ENCODE measurements at regions not wholly inside any gene's neighbourhood (a gene's known extent, or its start where the extent isn't known, plus 50 kb on each side); places are given as distances from the start of the nearest gene placed in this dataset.

GRCh38 chr22:27024982-27025381 lies 367.6 kb downstream of the MIAT start (continued):
- no peak for TF ChIP-seq CSRNP3 (CRISPR knock-in tag; IDR thresholded peaks at IDR 0.05)

GRCh38 chr22:27028093-27028492 lies 370.7 kb downstream of the MIAT start:
- TF ChIP-seq GLIS3 (CRISPR knock-in tag; IDR thresholded peaks at IDR 0.05), result no peak
- no peak for TF ChIP-seq ARNTL (CRISPR knock-in tag; IDR thresholded peaks at IDR 0.05; ENCODE audit: borderline replicate concordance, low read depth)
- no peak for TF ChIP-seq ZNF565 (CRISPR knock-in tag; conservative IDR thresholded peaks at IDR 0.05; ENCODE audit: low read depth)
- ATAC-seq, result no peak

- no peak for ATAC-seq
- no peak for TF ChIP-seq ZNF70 (CRISPR knock-in tag; IDR thresholded peaks at IDR 0.05)
- TF ChIP-seq ESRRG (CRISPR knock-in tag; IDR thresholded peaks at IDR 0.05), result no peak
- TF ChIP-seq BACH2 (CRISPR knock-in tag; IDR thresholded peaks at IDR 0.05; ENCODE audit: borderline replicate concordance), result no peak
- no peak for TF ChIP-seq ZNF8 (CRISPR knock-in tag; IDR thresholded peaks at IDR 0.05)
- TF ChIP-seq ZFP30 (CRISPR knock-in tag; IDR thresholded peaks at IDR 0.05), result no peak
- TF ChIP-seq PATZ1 (CRISPR knock-in tag; IDR thresholded peaks at IDR 0.05; ENCODE audit: borderline replicate concordance), result no peak
- no peak for TF ChIP-seq ZC3H10 (CRISPR knock-in tag; IDR thresholded peaks at IDR 0.05)
- no peak for TF ChIP-seq TSHZ2 (CRISPR knock-in tag; IDR thresholded peaks at IDR 0.05)
- TF ChIP-seq GLIS3 (CRISPR knock-in tag; IDR thresholded peaks at IDR 0.05), result no peak
- TF ChIP-seq CREB5 (CRISPR knock-in tag; IDR thresholded peaks at IDR 0.05; ENCODE audit: low read depth), result no peak
- no peak for TF ChIP-seq OSR1 (CRISPR knock-in tag; IDR thresholded peaks at IDR 0.05)
- TF ChIP-seq SNAI2 (CRISPR knock-in tag; IDR thresholded peaks at IDR 0.05), result no peak
- no peak for TF ChIP-seq PPARA (CRISPR knock-in tag; IDR thresholded peaks at IDR 0.05; ENCODE audit: borderline replicate concordance)
- no peak for TF ChIP-seq RARB (CRISPR knock-in tag; IDR thresholded peaks at IDR 0.05)
- no peak for TF ChIP-seq ISL1 (CRISPR knock-in tag; IDR thresholded peaks at IDR 0.05)
- TF ChIP-seq TCF4 (CRISPR knock-in tag; IDR thresholded peaks at IDR 0.05; ENCODE audit: borderline replicate concordance), result no peak
- TF ChIP-seq ARNTL (CRISPR knock-in tag; IDR thresholded peaks at IDR 0.05; ENCODE audit: borderline replicate concordance, low read depth), result no peak
- TF ChIP-seq TOX (CRISPR knock-in tag; IDR thresholded peaks at IDR 0.05; ENCODE audit: borderline replicate concordance), result no peak
- no peak for TF ChIP-seq ZFP3 (CRISPR knock-in tag; IDR thresholded peaks at IDR 0.05)
These were observed 372.3 kb downstream of the MIAT start for GRCh38 chr22:27029584-27030130.

GRCh38 chr22:27032091-27032761 lies 374.8 kb downstream of the MIAT start:
- no peak for TF ChIP-seq CSDC2 (CRISPR knock-in tag; IDR thresholded peaks at IDR 0.05)
- no peak for TF ChIP-seq PPARA (CRISPR knock-in tag; IDR thresholded peaks at IDR 0.05; ENCODE audit: borderline replicate concordance)
- no peak for TF ChIP-seq ZNF70 (CRISPR knock-in tag; IDR thresholded peaks at IDR 0.05)
- no peak for TF ChIP-seq ZFP3 (CRISPR knock-in tag; IDR thresholded peaks at IDR 0.05)
- no peak for TF ChIP-seq ZNF565 (CRISPR knock-in tag; conservative IDR thresholded peaks at IDR 0.05; ENCODE audit: low read depth)
- TF ChIP-seq POU6F1 (CRISPR knock-in tag; IDR thresholded peaks at IDR 0.05; ENCODE audit: borderline replicate concordance, low read depth), result no peak
- no peak for TF ChIP-seq TOX (CRISPR knock-in tag; IDR thresholded peaks at IDR 0.05; ENCODE audit: borderline replicate concordance)
- TF ChIP-seq ESRRG (CRISPR knock-in tag; IDR thresholded peaks at IDR 0.05), result no peak
- no peak for TF ChIP-seq ZC3H10 (CRISPR knock-in tag; IDR thresholded peaks at IDR 0.05)
- TF ChIP-seq TSHZ2 (CRISPR knock-in tag; IDR thresholded peaks at IDR 0.05), result no peak
- no peak for TF ChIP-seq RARB (CRISPR knock-in tag; IDR thresholded peaks at IDR 0.05)
- ATAC-seq, result peak; percentile 82
